ENCODE measurements at regions not wholly inside any gene's neighbourhood (a gene's known extent, or its start where the extent isn't known, plus 50 kb on each side); places are given as distances from the start of the nearest gene placed in this dataset.

GRCh38 chr7:42449431-42449830 lies 212.4 kb upstream of the GLI3 start:
- Mint-ChIP-seq H3K4me1 (ENCODE audit: low read depth, unreplicated experiment) (peaks cover 8% of the 10 kb centered on the region), H3K36me3 (ENCODE audit: low read depth, unreplicated experiment) (no peaks in the 10 kb centered on the region)
- TF ChIP-seq EZH2 (IDR thresholded peaks at IDR 0.05; ENCODE audit: insufficient read depth, low read length) (no peak), CTCF (IDR thresholded peaks at IDR 0.05; ENCODE audit: insufficient read depth, low read depth, low read length) (no peak)

GRCh38 chr7:42448901-42449300 lies 211.9 kb upstream of the GLI3 start:
- H2AFZ ChIP-seq (ENCODE audit: low read depth, low read length) = no peak overlapping the region
- no peak overlapping the region for H3K27ac ChIP-seq (ENCODE audit: low read depth, low read length)
- peaks cover 8% of the 10 kb centered on the region for H3K4me1 Mint-ChIP-seq (ENCODE audit: low read depth, unreplicated experiment)
- no peak overlapping the region for H3K4me2 ChIP-seq (ENCODE audit: low read length)
- H3K9me3 ChIP-seq (ENCODE audit: insufficient read depth, low read depth, low read length) = peaks cover 4% of the 10 kb centered on the region
- FAIRE-seq (no peak), DNase-seq (ENCODE audit: low read depth) (no peak)
- no peaks in the 10 kb centered on the region for H4K20me1 ChIP-seq (ENCODE audit: insufficient read depth, low read length)
- TF ChIP-seq EZH2 (IDR thresholded peaks at IDR 0.05; ENCODE audit: insufficient read depth, low read length) (no peak), CTCF (IDR thresholded peaks at IDR 0.05; ENCODE audit: insufficient read depth, low read depth, low read length) (no peak)
- no peaks in the 10 kb centered on the region for H3K4me1 ChIP-seq (ENCODE audit: insufficient read depth, low read length)
- no peak overlapping the region for H3K4me3 ChIP-seq (ENCODE audit: insufficient read depth, low read depth, low read length)
- H3K27ac Mint-ChIP-seq (ENCODE audit: unreplicated experiment) = no peak overlapping the region
- no peaks in the 10 kb centered on the region for H3K79me2 ChIP-seq (ENCODE audit: insufficient read depth, low read length)
- no peak overlapping the region for H3K4me3 Mint-ChIP-seq (ENCODE audit: unreplicated experiment)
- no peaks in the 10 kb centered on the region for H3K27me3 Mint-ChIP-seq (ENCODE audit: low read depth, unreplicated experiment)
- H3K36me3 Mint-ChIP-seq (ENCODE audit: low read depth, unreplicated experiment) = no peaks in the 10 kb centered on the region
- peaks cover 5% of the 10 kb centered on the region for H3K9me3 Mint-ChIP-seq (ENCODE audit: unreplicated experiment)
- H3K9ac ChIP-seq (ENCODE audit: low read length) = no peak overlapping the region
- H3K36me3 ChIP-seq (ENCODE audit: insufficient read depth, low read length) = no peaks in the 10 kb centered on the region
- H3K27me3 ChIP-seq (ENCODE audit: insufficient read depth, low read length) = no peaks in the 10 kb centered on the region

More at GRCh38 chr7:42449431-42449830, 212.4 kb upstream of the GLI3 start:
- no peak overlapping the region for H3K9ac ChIP-seq (ENCODE audit: low read length)
- DNase-seq (ENCODE audit: low read depth) = no peak
- H3K36me3 ChIP-seq (ENCODE audit: insufficient read depth, low read length) = no peaks in the 10 kb centered on the region
- no peak for FAIRE-seq
- Mint-ChIP-seq H3K27me3 (ENCODE audit: low read depth, unreplicated experiment) (peaks cover 3% of the 10 kb centered on the region), H3K9me3 (ENCODE audit: unreplicated experiment) (peaks cover 5% of the 10 kb centered on the region), H3K27ac (ENCODE audit: unreplicated experiment) (no peak overlapping the region), H3K4me3 (ENCODE audit: unreplicated experiment) (no peak overlapping the region)
- H4K20me1 ChIP-seq (ENCODE audit: insufficient read depth, low read length) = no peaks in the 10 kb centered on the region
- H3K4me2 ChIP-seq (ENCODE audit: low read length) = no peak overlapping the region
- no peaks in the 10 kb centered on the region for H3K79me2 ChIP-seq (ENCODE audit: insufficient read depth, low read length)
- H3K9me3 ChIP-seq (ENCODE audit: insufficient read depth, low read depth, low read length) = peaks cover 4% of the 10 kb centered on the region
- H3K4me3 ChIP-seq (ENCODE audit: insufficient read depth, low read depth, low read length) = no peak overlapping the region
- H3K27ac ChIP-seq (ENCODE audit: low read depth, low read length) = no peak overlapping the region
- no peaks in the 10 kb centered on the region for H3K4me1 ChIP-seq (ENCODE audit: insufficient read depth, low read length)
- no peaks in the 10 kb centered on the region for H3K27me3 ChIP-seq (ENCODE audit: insufficient read depth, low read length)
- no peak overlapping the region for H2AFZ ChIP-seq (ENCODE audit: low read depth, low read length)

GRCh38 chr7:42445691-42446090 lies 208.7 kb upstream of the GLI3 start:
- Mint-ChIP-seq H3K27ac (ENCODE audit: unreplicated experiment) (no peak overlapping the region), H3K9me3 (ENCODE audit: unreplicated experiment) (peaks cover 13% of the 10 kb centered on the region), H3K36me3 (ENCODE audit: low read depth, unreplicated experiment) (no peaks in the 10 kb centered on the region), H3K4me1 (ENCODE audit: low read depth, unreplicated experiment) (peaks cover 8% of the 10 kb centered on the region), H3K27me3 (ENCODE audit: low read depth, unreplicated experiment) (no peaks in the 10 kb centered on the region), H3K4me3 (ENCODE audit: unreplicated experiment) (no peak overlapping the region)
- DNase-seq (ENCODE audit: low read depth) (no peak), FAIRE-seq (no peak)
- Histone ChIP-seq H3K9ac (ENCODE audit: low read length) (no peak overlapping the region), H3K27me3 (ENCODE audit: insufficient read depth, low read length) (no peaks in the 10 kb centered on the region), H3K4me2 (ENCODE audit: low read length) (no peak overlapping the region), H2AFZ (ENCODE audit: low read depth, low read length) (no peak overlapping the region), H3K4me3 (ENCODE audit: insufficient read depth, low read depth, low read length) (no peak overlapping the region), H3K36me3 (ENCODE audit: insufficient read depth, low read length) (no peaks in the 10 kb centered on the region), H3K79me2 (ENCODE audit: insufficient read depth, low read length) (no peaks in the 10 kb centered on the region), H4K20me1 (ENCODE audit: insufficient read depth, low read length) (no peaks in the 10 kb centered on the region), H3K27ac (ENCODE audit: low read depth, low read length) (no peak overlapping the region), H3K9me3 (ENCODE audit: insufficient read depth, low read depth, low read length) (peaks cover 4% of the 10 kb centered on the region), H3K4me1 (ENCODE audit: insufficient read depth, low read length) (no peaks in the 10 kb centered on the region)
- TF ChIP-seq EZH2 (IDR thresholded peaks at IDR 0.05; ENCODE audit: insufficient read depth, low read length) (no peak), CTCF (IDR thresholded peaks at IDR 0.05; ENCODE audit: insufficient read depth, low read depth, low read length) (no peak)

Measured in astrocyte (in vitro differentiated cells and primary cell).